ENCODE measurements at regions not wholly inside any gene's neighbourhood (a gene's known extent, or its start where the extent isn't known, plus 50 kb on each side); places are given as distances from the start of the nearest gene placed in this dataset.
"Not testable (repeated sequence)": the region's sequence is repeated elsewhere in the genome, so short reads cannot be mapped to it uniquely, and the experiment has no call there.

GRCh38 chr11:122441666-122442035, 213.9 kb upstream of the UBASH3B start:
- DNase-seq (ENCODE audit: low read depth), result no peak

- no peak for DNase-seq (ENCODE audit: low read depth)
These were observed 214.5 kb upstream of the UBASH3B start for GRCh38 chr11:122440811-122441665.

- DNase-seq (ENCODE audit: low read depth), result no peak
These were observed 215.4 kb upstream of the UBASH3B start for GRCh38 chr11:122439866-122440810.

- DNase-seq (ENCODE audit: low read depth), result no peak
These were observed 219.3 kb upstream of the UBASH3B start for GRCh38 chr11:122436188-122436555.

GRCh38 chr11:122435540-122436187, 219.9 kb upstream of the UBASH3B start:
- DNase-seq (ENCODE audit: low read depth), result no peak

GRCh38 chr11:122434786-122435185, 220.7 kb upstream of the UBASH3B start:
- DNase-seq (ENCODE audit: low read depth), result no peak

GRCh38 chr11:122430490-122430889, 225.0 kb upstream of the UBASH3B start:
- no peak for DNase-seq (ENCODE audit: low read depth)

GRCh38 chr11:122426073-122426472, 229.4 kb upstream of the UBASH3B start:
- DNase-seq (ENCODE audit: low read depth), result no peak

- DNase-seq (ENCODE audit: low read depth), result no peak
These were observed 230.9 kb upstream of the UBASH3B start for GRCh38 chr11:122424636-122425035.

- DNase-seq (ENCODE audit: low read depth), result no peak
These were observed 231.6 kb upstream of the UBASH3B start for GRCh38 chr11:122423886-122424285.

GRCh38 chr11:122423273-122423672, 232.2 kb upstream of the UBASH3B start:
- no peak for DNase-seq (ENCODE audit: low read depth)

- no peak for DNase-seq (ENCODE audit: low read depth)
These were observed 232.8 kb upstream of the UBASH3B start for GRCh38 chr11:122422682-122423081.

- no peak for DNase-seq (ENCODE audit: low read depth)
These were observed 233.8 kb upstream of the UBASH3B start for GRCh38 chr11:122421702-122422101.

GRCh38 chr11:122418032-122418431, 237.5 kb upstream of the UBASH3B start:
- DNase-seq (ENCODE audit: low read depth), result no peak

GRCh38 chr11:122414406-122415018, 241.0 kb upstream of the UBASH3B start:
- DNase-seq (ENCODE audit: low read depth), result no peak

- no peak for DNase-seq (ENCODE audit: low read depth)
These were observed 241.8 kb upstream of the UBASH3B start for GRCh38 chr11:122413677-122414076.

- no peak for DNase-seq (ENCODE audit: low read depth)
These were observed 242.9 kb upstream of the UBASH3B start for GRCh38 chr11:122412581-122412980.

- no peak for DNase-seq (ENCODE audit: low read depth)
These were observed 249.1 kb upstream of the UBASH3B start for GRCh38 chr11:122406466-122406865.

- DNase-seq (ENCODE audit: low read depth), result no peak
These were observed 249.8 kb upstream of the UBASH3B start for GRCh38 chr11:122405547-122406341.

GRCh38 chr11:122404571-122404970, 251.0 kb upstream of the UBASH3B start:
- no peak for DNase-seq (ENCODE audit: low read depth)

- not testable (repeated sequence) for DNase-seq (ENCODE audit: low read depth)
These were observed 253.9 kb upstream of the UBASH3B start for GRCh38 chr11:122401581-122401980.

Measured in T-helper 22 cell (primary cell).